GM19328 (cell line): ENCODE measurements at regions not wholly inside any gene's neighbourhood (a gene's known extent, or its start where the extent isn't known, plus 50 kb on each side); places are given as distances from the start of the nearest gene placed in this dataset.
A peak's percentile ranks its signal among the peaks of the same experiment; 100 is the strongest.
"Not testable (repeated sequence)": the region's sequence is repeated elsewhere in the genome, so short reads cannot be mapped to it uniquely, and the experiment has no call there.

ENCODE experiments used
- ATAC-seq: cut with Tn5 transposase; IDR thresholded peaks from one replicate; pipeline ENCODE4 v1.9.1; 2021; ENCODE audit warnings: mild to moderate bottlenecking, moderate library complexity; ENCODE audit not compliant: unreplicated experiment

- ATAC-seq, result no peak
Measured at GRCh38 chr18:29465526-29465925, 1288.6 kb upstream of the CDH2 start.

- no peak for ATAC-seq
Measured at GRCh38 chr18:29459972-29460371, 1283.0 kb upstream of the CDH2 start.

- no peak for ATAC-seq
Measured at GRCh38 chr18:29457316-29457889, 1280.5 kb upstream of the CDH2 start.

GRCh38 chr18:29449424-29449823 is 1272.5 kb upstream of the CDH2 start:
- ATAC-seq, result no peak

- no peak for ATAC-seq
Measured at GRCh38 chr18:29439398-29439797, 1262.5 kb upstream of the CDH2 start.

- ATAC-seq, result no peak
Measured at GRCh38 chr18:29436459-29436858, 1259.5 kb upstream of the CDH2 start.

- ATAC-seq, result no peak
Measured at GRCh38 chr18:29434650-29435049, 1257.7 kb upstream of the CDH2 start.

GRCh38 chr18:29430416-29430815 is 1253.5 kb upstream of the CDH2 start:
- no peak for ATAC-seq

GRCh38 chr18:29418136-29418535 is 1241.2 kb upstream of the CDH2 start:
- ATAC-seq, result no peak

- ATAC-seq, result no peak
Measured at GRCh38 chr18:29406996-29407395, 1230.1 kb upstream of the CDH2 start.

- no peak for ATAC-seq
Measured at GRCh38 chr18:29397536-29397935, 1220.6 kb upstream of the CDH2 start.

GRCh38 chr18:29383311-29384273 is 1206.7 kb upstream of the CDH2 start:
- ATAC-seq, result peak; percentile 78

- ATAC-seq, result no peak
Measured at GRCh38 chr18:29378651-29379136, 1201.8 kb upstream of the CDH2 start.

GRCh38 chr18:29377346-29377745 is 1200.4 kb upstream of the CDH2 start:
- ATAC-seq, result no peak

- no peak for ATAC-seq
Measured at GRCh38 chr18:29373000-29373399, 1196.1 kb upstream of the CDH2 start.

GRCh38 chr18:29361843-29362242 is 1184.9 kb upstream of the CDH2 start:
- ATAC-seq, result no peak

- not testable (repeated sequence) for ATAC-seq
Measured at GRCh38 chr18:29360659-29361058, 1183.7 kb upstream of the CDH2 start.

- not testable (repeated sequence) for ATAC-seq
Measured at GRCh38 chr18:29359222-29359621, 1182.3 kb upstream of the CDH2 start.

GRCh38 chr18:29351171-29351570 is 1174.2 kb upstream of the CDH2 start:
- no peak for ATAC-seq

- no peak for ATAC-seq
Measured at GRCh38 chr18:29328932-29329331, 1152.0 kb upstream of the CDH2 start.

GRCh38 chr18:29326214-29326613 is 1149.3 kb upstream of the CDH2 start:
- no peak for ATAC-seq

GRCh38 chr18:29321561-29321960 is 1144.6 kb upstream of the CDH2 start:
- ATAC-seq, result no peak
